ENCODE measurements at regions not wholly inside any gene's neighbourhood (a gene's known extent, or its start where the extent isn't known, plus 50 kb on each side); places are given as distances from the start of the nearest gene placed in this dataset.

GRCh38 chr20:7305976-7306375, 538.5 kb downstream of the BMP2 start:
- ChIA-PET POLR2A (interaction anchor here (0.6 kb wide), 1 partner anchor 199 kb away, joined by 9 read pairs; no protein-coding TSS in a partner anchor), CTCF (no interaction called here)
- intact Hi-C loops (cut with micrococcal nuclease; ENCODE audit: unreplicated experiment): no loop called here
- ATAC-seq (no peak), DNase-seq (ENCODE audit: low read depth, low spot score) (no peak)
- no peak overlapping the region for H3K27ac ChIP-seq (ENCODE audit: low read length)
- BruUV-seq (replicated peaks): no TSS peak
- no peaks in the 10 kb centered on the region for H3K36me3 ChIP-seq (ENCODE audit: control insufficient read depth, insufficient read depth, low read length)
- H3K27me3 ChIP-seq (ENCODE audit: control insufficient read depth, insufficient read depth, low read length): no peaks in the 10 kb centered on the region
- in situ Hi-C loops (cut with HindIII; ENCODE audit: low pct_unique_long_range_greater_than_20kb, low sequenced_read_pairs): no loop called here
- TF ChIP-seq CTCF (IDR thresholded peaks at IDR 0.05) (no peak), TCF7L2 (IDR thresholded peaks at IDR 0.05; ENCODE audit: low read depth, low read length) (no peak), SIN3A (IDR thresholded peaks at IDR 0.05; ENCODE audit: borderline replicate concordance, insufficient read depth, low read depth, low read length) (no peak), POLR2AphosphoS5 (IDR thresholded peaks at IDR 0.05; ENCODE audit: low read depth, low read length) (no peak)
- TF ChIP-seq, protein P1, sequence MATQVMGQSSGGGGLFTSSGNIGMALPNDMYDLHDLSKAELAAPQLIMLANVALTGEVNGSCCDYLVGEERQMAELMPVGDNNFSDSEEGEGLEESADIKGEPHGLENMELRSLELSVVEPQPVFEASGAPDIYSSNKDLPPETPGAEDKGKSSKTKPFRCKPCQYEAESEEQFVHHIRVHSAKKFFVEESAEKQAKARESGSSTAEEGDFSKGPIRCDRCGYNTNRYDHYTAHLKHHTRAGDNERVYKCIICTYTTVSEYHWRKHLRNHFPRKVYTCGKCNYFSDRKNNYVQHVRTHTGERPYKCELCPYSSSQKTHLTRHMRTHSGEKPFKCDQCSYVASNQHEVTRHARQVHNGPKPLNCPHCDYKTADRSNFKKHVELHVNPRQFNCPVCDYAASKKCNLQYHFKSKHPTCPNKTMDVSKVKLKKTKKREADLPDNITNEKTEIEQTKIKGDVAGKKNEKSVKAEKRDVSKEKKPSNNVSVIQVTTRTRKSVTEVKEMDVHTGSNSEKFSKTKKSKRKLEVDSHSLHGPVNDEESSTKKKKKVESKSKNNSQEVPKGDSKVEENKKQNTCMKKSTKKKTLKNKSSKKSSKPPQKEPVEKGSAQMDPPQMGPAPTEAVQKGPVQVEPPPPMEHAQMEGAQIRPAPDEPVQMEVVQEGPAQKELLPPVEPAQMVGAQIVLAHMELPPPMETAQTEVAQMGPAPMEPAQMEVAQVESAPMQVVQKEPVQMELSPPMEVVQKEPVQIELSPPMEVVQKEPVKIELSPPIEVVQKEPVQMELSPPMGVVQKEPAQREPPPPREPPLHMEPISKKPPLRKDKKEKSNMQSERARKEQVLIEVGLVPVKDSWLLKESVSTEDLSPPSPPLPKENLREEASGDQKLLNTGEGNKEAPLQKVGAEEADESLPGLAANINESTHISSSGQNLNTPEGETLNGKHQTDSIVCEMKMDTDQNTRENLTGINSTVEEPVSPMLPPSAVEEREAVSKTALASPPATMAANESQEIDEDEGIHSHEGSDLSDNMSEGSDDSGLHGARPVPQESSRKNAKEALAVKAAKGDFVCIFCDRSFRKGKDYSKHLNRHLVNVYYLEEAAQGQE (IDR thresholded peaks at IDR 0.05; ENCODE audit: insufficient read depth in 1 of 2, low read depth in 2 of 2, low read length in 1 of 2): no peak
- H3K9me3 ChIP-seq (ENCODE audit: control insufficient read depth, insufficient read depth, low read depth, low read length): no peaks in the 10 kb centered on the region
- no peaks in the 10 kb centered on the region for H3K4me1 ChIP-seq (ENCODE audit: control insufficient read depth, insufficient read depth, low read length)
- H3K4me3 ChIP-seq (ENCODE audit: low read depth in 2 of 2, low read length in 2 of 2): no peak overlapping the region

DNA sequence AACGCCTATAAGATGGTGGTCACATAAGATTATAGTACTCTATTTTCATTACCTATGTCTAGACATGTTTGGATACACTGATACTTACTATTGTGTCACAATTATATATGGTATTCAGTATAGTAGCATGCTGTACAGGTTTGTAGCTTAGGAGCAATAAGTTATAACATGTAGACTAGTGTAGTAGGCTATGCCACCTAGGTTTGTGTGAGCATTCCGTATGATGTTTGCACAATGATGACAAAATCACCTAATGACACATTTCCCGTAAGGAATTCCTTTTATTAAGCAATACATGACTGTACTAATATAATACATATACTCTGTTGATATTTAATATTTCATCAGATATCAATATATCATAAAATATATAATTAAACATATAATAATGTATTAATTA, 540.7 kb downstream of the BMP2 start:
- POLR2A ChIA-PET: no interaction called here
- BruUV-seq (replicated peaks): no TSS peak
- no peak for DNase-seq (ENCODE audit: low read depth, low spot score)

More for the DNA sequence above, 540.7 kb downstream of the BMP2 start:
- Histone ChIP-seq H3K4me3 (ENCODE audit: low read depth in 2 of 2, low read length in 2 of 2) (no peak overlapping the region), H3K27ac (ENCODE audit: low read length) (no peak overlapping the region), H3K27me3 (ENCODE audit: control insufficient read depth, insufficient read depth, low read length) (no peaks in the 10 kb centered on the region), H3K4me1 (ENCODE audit: control insufficient read depth, insufficient read depth, low read length) (no peaks in the 10 kb centered on the region), H3K36me3 (ENCODE audit: control insufficient read depth, insufficient read depth, low read length) (no peaks in the 10 kb centered on the region), H3K9me3 (ENCODE audit: control insufficient read depth, insufficient read depth, low read depth, low read length) (no peaks in the 10 kb centered on the region)
- in situ Hi-C loops (cut with HindIII; ENCODE audit: low pct_unique_long_range_greater_than_20kb, low sequenced_read_pairs) (no loop called here), intact Hi-C loops (cut with micrococcal nuclease; ENCODE audit: unreplicated experiment) (no loop called here)
- TF ChIP-seq, protein P1 (IDR thresholded peaks at IDR 0.05; ENCODE audit: insufficient read depth in 1 of 2, low read depth in 2 of 2, low read length in 1 of 2): no peak
- TF ChIP-seq POLR2AphosphoS5 (IDR thresholded peaks at IDR 0.05; ENCODE audit: low read depth, low read length) (no peak), TCF7L2 (IDR thresholded peaks at IDR 0.05; ENCODE audit: low read depth, low read length) (no peak), CTCF (IDR thresholded peaks at IDR 0.05) (no peak), SIN3A (IDR thresholded peaks at IDR 0.05; ENCODE audit: borderline replicate concordance, insufficient read depth, low read depth, low read length) (no peak)
- CTCF ChIA-PET: no interaction called here
- ATAC-seq: no peak

All from Panc1 (cell line).